Aorta (tissue), 5 donors: ENCODE measurements at regions not wholly inside any gene's neighbourhood (a gene's known extent, or its start where the extent isn't known, plus 50 kb on each side); places are given as distances from the start of the nearest gene placed in this dataset.

Experiments used
- ATAC-seq: fragments of 200-7000 bp; cut with Tn5 transposase; one replicate; pipeline ENCODE4 v1.9.1; 2022; ENCODE audit warnings: moderate library complexity; ENCODE audit not compliant: low FRiP score
- DNase-seq, 2 donors: peaks; one replicate each; pipeline ENCODE4 v3.0.0-alpha.2; 2020
- H3K27ac ChIP-seq, 2 donors: one replicate each; pipeline ENCODE4 v1.5.1; 2013; ENCODE audit warnings: low read length in 2 of 2, mild to moderate bottlenecking in 2 of 2, moderate library complexity in 2 of 2, control low read depth in 1 of 2, inconsistent platforms in 1 of 2, low read depth in 1 of 2
- H3K27me3 ChIP-seq, 2 donors: one replicate each; pipeline ENCODE4 v1.6.1; 2013; ENCODE audit warnings: control low read depth in 1 of 2, low read length in 1 of 2, mild to moderate bottlenecking in 1 of 2, moderate library complexity in 1 of 2; ENCODE audit not compliant: insufficient read depth in 2 of 2, control insufficient read depth in 1 of 2
- H3K36me3 ChIP-seq, 2 donors: one replicate each; pipeline ENCODE4 v1.6.1; 2013; ENCODE audit warnings: control low read depth in 1 of 2, low read length in 1 of 2, mild to moderate bottlenecking in 1 of 2; ENCODE audit not compliant: insufficient read depth in 2 of 2, control insufficient read depth in 1 of 2
- H3K4me1 ChIP-seq, 2 donors: one replicate each; pipeline ENCODE4 v1.6.1; 2013; ENCODE audit warnings: low read length in 2 of 2, control low read depth in 1 of 2, mild to moderate bottlenecking in 1 of 2, moderate library complexity in 1 of 2; ENCODE audit not compliant: insufficient read depth in 2 of 2, control insufficient read depth in 1 of 2
- H3K4me3 ChIP-seq, 2 donors: one replicate each; pipeline ENCODE4 v1.5.1; 2013; ENCODE audit warnings: low read length in 2 of 2, control low read depth in 1 of 2, mild to moderate bottlenecking in 1 of 2
- H3K9me3 ChIP-seq: one replicate; pipeline ENCODE4 v1.6.1; 2013; ENCODE audit warnings: mild to moderate bottlenecking, low read length; ENCODE audit not compliant: control insufficient read depth
- WGBS, 2 donors: extraction: QIAGEN DNeasy Blood & Tissue Kit; methylation state at CpG; one replicate each; pipeline ENCODE4 v1.1.7; 2013; 5-methylcytosine and 5-hydroxymethylcytosine counted together
- intact Hi-C, 2 donors: fragments of 100-400 bp; cut with DNase I; formaldehyde crosslinking; loops; one replicate each; pipeline versions ENCODE4 v1.14.2 to v1.15.0; 2022
- donor health status: healthy with polysubstance abuse.
- donor health status: Bipolar disorder and iron deficiency.
- donor health status: DM: no; HTN: no; CAD: no.
- donor health status: DM: no; HTN: no; CAD: no.
- donor health status: DM: yes; HTN: yes; CAD: no.

DNA sequence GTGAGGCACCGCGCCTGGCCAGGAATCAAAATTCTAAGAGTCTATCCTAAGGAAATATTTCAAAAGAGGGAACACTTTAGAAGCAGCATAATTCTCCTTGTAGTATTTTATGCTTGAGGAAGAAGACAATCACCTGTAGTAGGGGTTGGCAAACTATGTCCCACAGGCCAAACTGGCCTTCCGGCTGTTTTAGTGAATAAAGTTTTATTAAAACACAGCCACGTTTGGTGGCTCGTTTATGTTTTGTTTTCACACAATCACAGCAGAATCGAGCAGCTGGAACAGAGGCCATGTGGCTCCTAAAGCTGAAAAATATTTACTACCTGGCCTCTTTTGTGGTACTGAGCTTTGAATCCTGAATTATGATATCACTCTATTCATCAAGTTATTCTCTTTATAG, 131.7 kb upstream of the TNS3 start:
- H3K4me1 ChIP-seq: no peaks in the 10 kb centered on the region
- ATAC-seq: no peak
- no peak overlapping the region for H3K4me3 ChIP-seq
- H3K27me3 ChIP-seq: no peaks in the 10 kb centered on the region
- no peaks in the 10 kb centered on the region for H3K36me3 ChIP-seq
- no peaks in the 10 kb centered on the region for H3K9me3 ChIP-seq
- DNase-seq: no peak
- WGBS, 2 donors: 91% methylated on average over 6 of the region's 6 CpGs
- no peak overlapping the region for H3K27ac ChIP-seq
- intact Hi-C loops: no loop called here

- Histone ChIP-seq H3K4me1 (no peaks in the 10 kb centered on the region), H3K27me3 (no peaks in the 10 kb centered on the region), H3K4me3 (no peak overlapping the region), H3K27ac (no peak overlapping the region), H3K9me3 (no peaks in the 10 kb centered on the region), H3K36me3 (no peaks in the 10 kb centered on the region)
- intact Hi-C loops: no loop called here
- DNase-seq (no peak), ATAC-seq (no peak)
- WGBS, 2 donors: 83 to 86% methylated on average over 11 of the region's 11 CpGs
Observed at GRCh38 chr7:47712416-47712815, 130.5 kb upstream of the TNS3 start.

- no peak overlapping the region for H3K4me3 ChIP-seq
- intact Hi-C loops: no loop called here
- 95 to 96% methylated on average over 12 of the region's 12 CpGs for WGBS, 2 donors
- H3K9me3 ChIP-seq: no peaks in the 10 kb centered on the region
- DNase-seq (no peak), ATAC-seq (no peak)
- no peaks in the 10 kb centered on the region for H3K4me1 ChIP-seq
- H3K36me3 ChIP-seq: no peaks in the 10 kb centered on the region
- H3K27ac ChIP-seq: no peak overlapping the region
- H3K27me3 ChIP-seq: no peaks in the 10 kb centered on the region
Observed at GRCh38 chr7:47711776-47712175, 129.9 kb upstream of the TNS3 start.

- ATAC-seq: no peak
- DNase-seq: no peak
Observed at GRCh38 chr7:47710201-47710935, 128.5 kb upstream of the TNS3 start.

GRCh38 chr7:47709451-47709850, 127.5 kb upstream of the TNS3 start:
- no peak for ATAC-seq
- Histone ChIP-seq H3K9me3 (no peaks in the 10 kb centered on the region), H3K36me3 (no peaks in the 10 kb centered on the region), H3K4me1 (no peaks in the 10 kb centered on the region), H3K27ac (no peak overlapping the region), H3K27me3 (no peaks in the 10 kb centered on the region), H3K4me3 (no peak overlapping the region)
- WGBS, 2 donors: 96 to 98% methylated on average over 6 of the region's 6 CpGs
- intact Hi-C loops: no loop called here
- DNase-seq: no peak

More at GRCh38 chr7:47710201-47710935, 128.5 kb upstream of the TNS3 start:
- whole genome bisulfite sequencing, 2 donors: 81 to 89% methylated on average over 15 of the region's 15 CpGs
- Histone ChIP-seq H3K9me3 (no peaks in the 10 kb centered on the region), H3K4me1 (no peaks in the 10 kb centered on the region), H3K4me3 (no peak overlapping the region), H3K27me3 (no peaks in the 10 kb centered on the region), H3K36me3 (no peaks in the 10 kb centered on the region), H3K27ac (no peak overlapping the region)
- intact Hi-C loops: no loop called here

DNA sequence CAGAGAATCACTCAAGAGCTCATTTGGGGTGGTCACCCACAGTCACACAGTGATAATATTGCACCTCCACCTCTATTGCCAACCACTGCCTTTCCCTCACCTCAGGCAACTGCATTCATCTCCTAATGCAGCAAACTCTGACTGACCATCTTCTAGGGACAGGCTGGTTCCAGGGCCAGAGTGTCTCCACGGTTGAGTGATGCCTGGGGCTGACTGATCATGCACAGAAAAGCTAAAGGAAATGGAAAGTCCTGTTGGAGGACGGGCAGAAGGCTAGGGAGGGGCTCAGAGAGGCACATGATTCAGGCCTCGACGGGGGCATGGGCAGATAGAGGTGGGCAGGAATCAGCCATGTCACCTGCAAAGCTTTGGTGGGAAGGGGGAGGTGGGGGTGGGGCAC, 127.1 kb upstream of the TNS3 start:
- 85 to 89% methylated on average over 4 of the region's 4 CpGs for WGBS, 2 donors
- H3K9me3 ChIP-seq: no peaks in the 10 kb centered on the region
- no peaks in the 10 kb centered on the region for H3K36me3 ChIP-seq
- no peak overlapping the region for H3K27ac ChIP-seq
- H3K4me1 ChIP-seq: no peaks in the 10 kb centered on the region
- no peaks in the 10 kb centered on the region for H3K27me3 ChIP-seq
- H3K4me3 ChIP-seq: no peak overlapping the region
- ATAC-seq: no peak
- intact Hi-C loops: no loop called here
- DNase-seq: no peak

GRCh38 chr7:47707583-47707982, 125.7 kb upstream of the TNS3 start:
- no peak for ATAC-seq
- WGBS, 2 donors: 93 to 98% methylated on average over 6 of the region's 6 CpGs
- H3K9me3 ChIP-seq: no peaks in the 10 kb centered on the region

GRCh38 chr7:47704936-47705335, 123.0 kb upstream of the TNS3 start:
- Histone ChIP-seq H3K27me3 (no peaks in the 10 kb centered on the region), H3K4me3 (no peak overlapping the region), H3K9me3 (no peaks in the 10 kb centered on the region), H3K36me3 (no peaks in the 10 kb centered on the region), H3K27ac (no peak overlapping the region), H3K4me1 (no peaks in the 10 kb centered on the region)
- ATAC-seq: no peak
- intact Hi-C loops: no loop called here
- no peak for DNase-seq
- 66 to 76% methylated on average over 2 of the region's 2 CpGs for WGBS, 2 donors

More at GRCh38 chr7:47707583-47707982, 125.7 kb upstream of the TNS3 start:
- H3K4me3 ChIP-seq: no peak overlapping the region
- H3K36me3 ChIP-seq: no peaks in the 10 kb centered on the region
- H3K4me1 ChIP-seq: no peaks in the 10 kb centered on the region
- no peak for DNase-seq
- intact Hi-C loops: no loop called here
- no peaks in the 10 kb centered on the region for H3K27me3 ChIP-seq
- no peak overlapping the region for H3K27ac ChIP-seq

DNA sequence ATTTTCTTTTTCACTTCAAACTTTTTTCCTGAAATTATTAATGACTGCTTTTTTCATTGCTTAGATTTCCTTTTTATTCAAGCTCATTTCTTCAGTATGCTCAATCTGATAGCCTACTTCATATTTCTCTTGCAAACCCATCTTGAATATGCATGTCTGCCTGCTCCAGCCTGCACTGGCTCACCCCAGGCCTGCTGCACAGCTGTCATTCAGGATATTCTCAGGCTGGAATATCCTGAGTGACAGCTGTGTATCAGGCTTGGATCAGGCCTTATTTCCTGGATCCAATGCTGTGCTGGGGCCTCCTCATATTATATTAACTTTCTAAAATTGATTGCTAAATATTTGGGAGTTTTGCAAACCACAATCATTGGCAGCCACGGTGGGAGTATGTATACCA, 120.2 kb upstream of the TNS3 start:
- WGBS, 2 donors: 80 to 81% methylated on average over 1 of the region's 1 CpG
- Histone ChIP-seq H3K27ac (no peak overlapping the region), H3K36me3 (no peaks in the 10 kb centered on the region), H3K4me1 (no peaks in the 10 kb centered on the region), H3K27me3 (no peaks in the 10 kb centered on the region), H3K9me3 (no peaks in the 10 kb centered on the region), H3K4me3 (no peak overlapping the region)
- ATAC-seq: no peak
- no peak for DNase-seq
- intact Hi-C loops: no loop called here
